IPS DF 4.7 (cell line): ENCODE measurements at regions not wholly inside any gene's neighbourhood (a gene's known extent, or its start where the extent isn't known, plus 50 kb on each side); places are given as distances from the start of the nearest gene placed in this dataset.

Experiments
- DNase-seq: peaks from one replicate; pipeline ENCODE4 v3.0.0-alpha.2; 2013; ENCODE audit warnings: low spot score; ENCODE audit errors: extremely low read depth

DNA sequence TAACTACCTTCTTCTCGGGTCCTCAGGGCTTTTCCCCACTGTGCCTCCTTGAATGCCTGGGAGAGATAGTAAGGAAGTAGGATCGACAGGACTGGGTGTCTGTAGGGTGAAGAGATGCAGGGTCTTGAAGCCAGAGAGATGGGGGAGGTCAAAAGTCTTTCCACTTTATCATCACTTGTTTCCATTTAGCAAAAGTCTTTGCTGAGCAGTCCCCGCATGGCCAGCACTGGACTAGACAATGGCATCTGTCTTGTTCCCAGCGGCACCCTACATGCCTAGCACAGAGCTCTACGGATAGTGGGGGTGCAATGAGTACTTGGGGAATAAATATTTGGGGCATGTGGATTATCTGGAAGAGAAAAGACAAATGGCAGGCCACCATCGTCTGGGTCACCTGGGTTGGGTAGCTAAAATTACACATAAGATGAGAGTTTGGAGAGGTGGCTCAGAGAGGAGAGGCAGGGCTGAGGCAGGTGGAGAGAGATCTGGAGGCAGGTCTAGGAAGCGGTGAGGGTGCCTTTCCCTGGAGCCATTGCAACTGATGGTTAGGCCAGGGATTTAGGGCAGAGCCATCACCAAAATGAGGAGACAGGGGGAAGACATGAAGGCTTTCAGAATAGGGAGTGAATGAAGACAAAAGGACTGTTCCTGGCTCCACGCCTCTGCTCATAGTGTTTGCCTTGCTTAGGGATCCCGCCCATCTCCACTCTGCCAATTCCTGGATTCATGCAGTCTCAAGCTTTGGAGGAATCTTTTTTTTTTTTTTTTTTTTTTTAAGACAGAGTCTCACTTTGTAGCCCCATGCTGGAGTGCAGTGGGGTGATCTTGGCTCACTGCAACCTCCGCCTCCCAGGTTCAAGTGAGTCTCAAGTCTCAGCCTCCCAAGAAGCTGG is 250.8 kb upstream of the KLF4 start:
- no peak for DNase-seq

- DNase-seq = no peak
These were observed 250.1 kb upstream of the KLF4 start for GRCh38 chr9:107739601-107740082.

- no peak for DNase-seq
These were observed 249.2 kb upstream of the KLF4 start for GRCh38 chr9:107738789-107739188.

- DNase-seq = no peak
These were observed 248.6 kb upstream of the KLF4 start for GRCh38 chr9:107737987-107738743.

DNA sequence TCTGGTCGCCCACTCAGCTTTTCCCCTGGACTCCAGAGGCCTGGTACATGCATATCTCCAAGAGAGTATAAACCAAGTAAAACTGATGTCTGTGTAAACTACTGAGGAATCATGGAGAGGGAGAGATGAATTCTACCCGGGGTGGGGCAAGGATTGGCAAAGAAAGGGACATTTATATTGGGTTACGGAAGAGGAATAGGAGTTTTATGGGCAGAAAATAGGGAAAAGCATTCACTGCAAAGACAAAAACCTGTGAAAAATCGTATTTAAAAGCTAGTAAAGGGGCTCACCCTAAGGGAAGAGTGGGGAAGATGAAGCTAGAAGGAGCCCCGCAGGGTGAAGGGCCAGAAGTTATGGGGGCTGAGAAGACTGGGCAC is 248.0 kb upstream of the KLF4 start:
- no peak for DNase-seq

GRCh38 chr9:107735821-107736220 is 246.3 kb upstream of the KLF4 start:
- DNase-seq = no peak

DNA sequence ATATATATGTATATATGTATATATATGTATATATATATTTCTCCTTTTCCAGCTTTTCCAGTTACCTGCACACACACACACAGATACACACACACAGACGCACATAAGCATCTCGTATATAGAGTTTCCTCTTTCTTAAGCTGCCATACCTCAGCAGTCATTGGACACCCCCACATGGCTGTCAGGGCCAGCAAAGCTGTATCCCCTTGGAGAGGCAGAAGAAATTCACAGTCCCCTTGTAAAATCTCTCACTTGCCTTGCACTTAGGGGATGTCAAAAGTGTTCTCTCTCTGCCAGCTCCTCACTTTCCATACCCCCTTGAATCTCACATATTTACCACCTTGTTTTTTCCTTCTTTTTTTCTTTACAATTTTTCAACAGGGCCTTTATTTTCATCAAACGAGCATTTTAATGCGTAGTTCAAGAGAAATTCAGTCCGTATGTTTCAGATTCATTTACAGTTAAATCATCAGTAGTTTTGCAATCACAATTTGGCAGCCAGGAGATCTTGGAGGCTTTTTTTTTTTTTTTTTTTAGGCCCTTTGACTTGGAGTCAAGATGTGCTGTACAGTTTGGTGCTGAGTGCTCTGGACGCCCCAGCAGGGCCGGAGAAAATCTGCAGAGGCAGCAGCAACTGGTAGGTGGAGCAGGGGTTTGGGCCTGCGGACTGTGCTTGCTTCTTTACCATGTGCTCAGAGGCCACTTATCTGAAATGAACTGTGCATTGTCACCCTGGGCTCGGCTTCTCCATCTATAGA is 244.9 kb upstream of the KLF4 start:
- DNase-seq = no peak

DNA sequence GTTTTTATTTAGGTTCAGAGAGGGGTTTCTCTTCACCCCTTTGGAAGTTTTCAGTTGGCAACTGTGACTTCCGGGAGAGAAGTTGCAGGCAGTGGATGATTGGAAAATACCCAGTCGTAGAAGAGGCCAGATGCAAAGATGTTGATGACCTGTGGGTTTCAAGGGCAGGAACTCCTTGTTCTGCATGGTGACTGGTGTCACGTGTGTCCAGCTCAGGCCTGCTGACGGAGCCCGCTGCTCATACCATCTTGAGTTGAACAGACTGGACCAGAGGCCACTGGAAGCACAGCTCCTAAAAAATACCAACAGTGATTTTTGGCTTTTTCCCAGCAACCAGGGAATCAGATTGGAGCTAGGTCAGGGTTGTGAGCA is 243.9 kb upstream of the KLF4 start:
- no peak for DNase-seq

DNA sequence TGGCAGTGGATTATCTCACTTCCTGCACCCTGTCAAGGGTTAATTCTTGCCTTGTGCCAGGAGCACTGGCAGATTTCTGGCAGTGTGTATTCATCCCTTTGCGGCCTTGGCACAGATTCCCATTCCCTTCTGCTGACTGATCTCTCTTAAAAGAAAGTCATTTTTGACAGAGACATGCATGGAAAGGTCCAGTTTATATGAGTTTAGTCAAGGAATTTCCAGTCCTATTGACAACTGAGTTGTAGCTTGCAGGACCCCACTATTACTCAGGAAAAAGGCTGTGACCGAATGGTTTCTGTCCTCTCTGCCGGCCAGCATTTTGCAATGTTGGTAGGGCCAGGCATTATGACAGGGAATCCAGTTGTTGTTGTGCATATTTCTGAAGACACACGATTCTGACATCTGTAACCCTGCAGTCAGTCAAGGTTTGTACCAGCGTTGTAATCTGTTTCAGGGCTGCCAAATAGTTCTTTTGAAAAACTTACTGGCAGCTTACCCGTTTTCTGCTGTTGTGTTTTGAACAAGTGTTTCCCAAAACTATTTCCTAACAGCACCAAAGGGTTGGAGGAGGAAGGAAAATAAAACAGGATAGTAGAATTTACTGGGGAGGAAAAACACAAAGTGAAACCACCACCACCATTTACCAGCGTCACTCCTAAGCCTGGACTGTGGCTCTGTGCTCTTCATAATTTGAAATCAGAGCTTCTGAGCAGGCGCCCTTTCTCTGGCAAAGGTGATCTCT is 243.4 kb upstream of the KLF4 start:
- DNase-seq = no peak

- DNase-seq = no peak
These were observed 241.7 kb upstream of the KLF4 start for GRCh38 chr9:107731115-107731762.

DNA sequence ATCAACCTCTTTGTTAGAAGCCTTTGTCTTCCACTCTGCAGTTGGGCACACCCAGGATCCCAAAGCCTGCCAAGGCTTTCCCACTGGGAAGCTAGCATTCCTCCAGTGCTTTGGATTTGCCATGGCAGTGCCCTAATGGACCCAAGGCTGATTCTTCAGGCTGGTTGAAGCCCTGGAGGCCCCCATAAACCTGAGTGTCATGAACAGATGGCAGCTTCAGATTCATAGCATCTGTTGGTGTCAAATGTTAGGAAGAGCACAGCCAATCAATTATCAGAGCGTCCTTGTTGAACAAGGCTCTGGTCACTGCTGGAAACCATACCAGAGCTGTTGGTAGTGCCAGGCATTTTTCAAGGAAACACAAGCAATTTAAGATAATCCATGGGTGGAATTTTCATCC is 241.1 kb upstream of the KLF4 start:
- DNase-seq = no peak

GRCh38 chr9:107727086-107727780 is 237.7 kb upstream of the KLF4 start:
- no peak for DNase-seq

- no peak for DNase-seq
These were observed 233.4 kb upstream of the KLF4 start for GRCh38 chr9:107723015-107723414.

DNA sequence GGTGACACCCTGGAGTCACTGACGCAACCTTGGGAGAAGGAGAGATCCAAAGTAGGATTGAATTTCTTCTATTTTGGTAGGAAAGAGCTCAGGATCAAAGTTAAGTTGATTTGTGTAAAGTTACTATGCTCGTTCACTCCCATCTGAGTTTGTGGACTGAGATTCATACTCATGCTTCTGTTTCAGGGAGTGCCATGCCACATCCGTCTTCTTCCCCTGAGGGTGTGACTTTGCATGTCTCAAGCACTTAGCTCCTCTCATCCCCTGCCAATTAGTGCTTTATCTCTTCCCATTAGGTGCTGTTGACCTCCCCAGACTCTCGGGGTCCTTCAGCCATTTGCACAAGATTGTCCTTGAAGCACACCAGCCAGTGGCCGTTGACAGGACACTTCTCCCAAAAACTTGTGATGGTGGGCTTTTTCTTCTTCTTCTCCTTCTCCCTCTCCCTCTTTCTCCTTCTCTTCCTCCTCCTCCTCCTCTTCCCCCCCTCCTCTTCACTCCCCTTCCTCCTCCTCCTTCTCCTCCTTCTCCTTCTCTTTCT is 232.2 kb upstream of the KLF4 start:
- DNase-seq = no peak

GRCh38 chr9:107720501-107720900 is 230.9 kb upstream of the KLF4 start:
- no peak for DNase-seq

- no peak for DNase-seq
These were observed 228.2 kb upstream of the KLF4 start for GRCh38 chr9:107717529-107718314.

DNA sequence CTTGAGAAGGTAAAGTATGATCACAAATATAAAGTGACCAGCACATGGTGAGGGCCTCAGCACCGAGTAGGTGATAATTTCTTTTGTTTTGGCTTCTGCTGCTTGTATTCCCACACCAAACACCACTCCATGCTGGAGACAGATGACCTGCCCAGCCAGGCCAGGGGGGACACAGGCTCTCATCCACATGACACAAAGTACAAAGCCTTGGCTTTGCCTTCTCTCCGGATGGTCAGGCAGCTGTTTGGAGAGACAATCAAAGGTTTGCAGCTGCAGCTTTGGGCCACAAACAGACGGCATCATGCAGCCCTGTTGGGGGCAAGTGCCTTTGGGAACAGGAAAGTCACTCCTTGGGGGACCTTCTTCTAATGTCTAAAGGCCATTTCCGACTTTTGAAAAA is 226.2 kb upstream of the KLF4 start:
- no peak for DNase-seq

DNA sequence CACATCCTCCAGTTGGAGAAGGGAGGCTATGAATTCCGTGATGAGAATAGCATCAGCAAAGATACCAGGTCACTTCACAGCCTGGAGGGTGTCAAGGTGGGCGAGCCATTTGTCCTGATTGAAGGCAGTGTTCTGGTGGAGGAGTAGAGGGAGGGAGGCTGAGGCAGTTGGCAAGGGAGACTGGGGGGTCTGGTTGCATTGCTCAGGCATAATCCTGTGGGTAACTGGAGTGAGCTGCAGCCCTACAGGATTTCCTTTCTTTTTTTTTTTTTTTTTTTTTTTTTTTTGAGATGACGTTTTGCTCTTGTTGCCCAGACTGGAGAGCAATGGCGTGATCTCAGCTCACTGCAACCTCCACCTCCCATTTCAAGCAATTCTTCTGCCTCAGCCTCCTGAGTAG is 223.9 kb upstream of the KLF4 start:
- no peak for DNase-seq

GRCh38 chr9:107712390-107712789 is 222.8 kb upstream of the KLF4 start:
- DNase-seq = no peak
